Thoracic aorta (tissue), 2 donors: ENCODE measurements at regions not wholly inside any gene's neighbourhood (a gene's known extent, or its start where the extent isn't known, plus 50 kb on each side); places are given as distances from the start of the nearest gene placed in this dataset.

Experiments used
- ATAC-seq: fragments of 150-250 bp; one replicate; pipeline ENCODE4 v1.8.0; 2017; ENCODE audit warnings: low read depth; ENCODE audit not compliant: insufficient number of reproducible peaks, low FRiP score
- DNase-seq: peaks from one replicate; pipeline ENCODE4 v3.0.0-alpha.2; 2020; ENCODE audit warnings: low spot score
- H3K27ac ChIP-seq, 2 donors: fragments of 200-600 bp; sonication (generic); 1 replicate in 1 of 2; 2 replicates in 1 of 2; pipeline ENCODE4 v1.5.1; 2016; ENCODE audit warnings: mild to moderate bottlenecking in 2 of 2, moderate library complexity in 2 of 2
- H3K27me3 ChIP-seq: fragments of 200-600 bp; sonication (generic); replicated peaks from 2 replicates; pipeline ENCODE4 v1.6.0; 2016; ENCODE audit warnings: mild to moderate bottlenecking; ENCODE audit not compliant: insufficient read depth
- H3K36me3 ChIP-seq: fragments of 200-600 bp; sonication (generic); one replicate; pipeline ENCODE4 v1.5.1; 2016
- H3K4me1 ChIP-seq, 2 donors: fragments of 200-600 bp; sonication (generic); 1 replicate in 1 of 2; 2 replicates in 1 of 2; pipeline versions ENCODE4 v1.5.1 to v1.6.0; 2016; ENCODE audit warnings: low read depth in 2 of 2, mild to moderate bottlenecking in 1 of 2; ENCODE audit not compliant: control insufficient read depth in 1 of 2
- H3K4me3 ChIP-seq: fragments of 200-600 bp; sonication (generic); 2 replicates; pipeline ENCODE4 v1.5.1; 2016; ENCODE audit warnings: mild to moderate bottlenecking
- H3K9me3 ChIP-seq: fragments of 200-600 bp; sonication (generic); 2 replicates; pipeline ENCODE4 v1.5.1; 2016
- TF ChIP-seq, protein P1 (sequence below): fragments of 200-600 bp; sonication (generic); IDR thresholded peaks from one replicate; pipeline ENCODE4 v1.5.1; 2019; ENCODE audit warnings: antibody characterized with exemption

GRCh38 chr12:29843036-29843435, 59.3 kb upstream of the TMTC1 start:
- TF ChIP-seq, protein P1, sequence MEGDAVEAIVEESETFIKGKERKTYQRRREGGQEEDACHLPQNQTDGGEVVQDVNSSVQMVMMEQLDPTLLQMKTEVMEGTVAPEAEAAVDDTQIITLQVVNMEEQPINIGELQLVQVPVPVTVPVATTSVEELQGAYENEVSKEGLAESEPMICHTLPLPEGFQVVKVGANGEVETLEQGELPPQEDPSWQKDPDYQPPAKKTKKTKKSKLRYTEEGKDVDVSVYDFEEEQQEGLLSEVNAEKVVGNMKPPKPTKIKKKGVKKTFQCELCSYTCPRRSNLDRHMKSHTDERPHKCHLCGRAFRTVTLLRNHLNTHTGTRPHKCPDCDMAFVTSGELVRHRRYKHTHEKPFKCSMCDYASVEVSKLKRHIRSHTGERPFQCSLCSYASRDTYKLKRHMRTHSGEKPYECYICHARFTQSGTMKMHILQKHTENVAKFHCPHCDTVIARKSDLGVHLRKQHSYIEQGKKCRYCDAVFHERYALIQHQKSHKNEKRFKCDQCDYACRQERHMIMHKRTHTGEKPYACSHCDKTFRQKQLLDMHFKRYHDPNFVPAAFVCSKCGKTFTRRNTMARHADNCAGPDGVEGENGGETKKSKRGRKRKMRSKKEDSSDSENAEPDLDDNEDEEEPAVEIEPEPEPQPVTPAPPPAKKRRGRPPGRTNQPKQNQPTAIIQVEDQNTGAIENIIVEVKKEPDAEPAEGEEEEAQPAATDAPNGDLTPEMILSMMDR: no peak
- H3K9me3 ChIP-seq: peaks cover 6% of the 10 kb centered on the region
- no peak overlapping the region for H3K4me3 ChIP-seq
- no peak for ATAC-seq
- H3K27ac ChIP-seq: no peak overlapping the region
- no peak for DNase-seq
- no peaks in the 10 kb centered on the region for H3K4me1 ChIP-seq
- H3K36me3 ChIP-seq: no peaks in the 10 kb centered on the region
- H3K27me3 ChIP-seq: no peaks in the 10 kb centered on the region

DNA sequence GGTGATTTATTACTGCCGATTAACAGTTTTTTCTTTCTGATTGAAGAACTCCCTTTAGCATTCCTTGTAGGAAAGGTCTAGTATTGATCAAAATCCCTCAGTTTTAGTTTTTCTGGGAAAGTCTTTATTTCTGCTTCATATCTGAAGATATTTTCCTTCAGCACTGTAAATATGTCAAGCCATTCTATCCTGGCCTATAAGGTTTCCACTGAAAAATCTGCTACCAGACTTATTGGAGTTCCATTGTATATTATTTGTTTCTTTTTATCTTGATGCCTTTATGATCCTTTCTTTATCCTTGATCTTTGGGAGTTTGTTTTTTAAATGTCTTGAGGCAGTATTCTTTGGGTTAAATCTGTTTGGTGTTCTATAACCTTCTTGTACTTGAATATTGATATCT, 55.0 kb upstream of the TMTC1 start:
- ATAC-seq: no peak
- H3K27ac ChIP-seq: no peak overlapping the region
- no peaks in the 10 kb centered on the region for H3K4me1 ChIP-seq
- no peaks in the 10 kb centered on the region for H3K36me3 ChIP-seq
- TF ChIP-seq, protein P1: no peak
- no peaks in the 10 kb centered on the region for H3K27me3 ChIP-seq
- DNase-seq: no peak
- H3K4me3 ChIP-seq: no peak overlapping the region
- H3K9me3 ChIP-seq: peaks cover 6% of the 10 kb centered on the region
